ENCODE measurements at regions not wholly inside any gene's neighbourhood (a gene's known extent, or its start where the extent isn't known, plus 50 kb on each side); places are given as distances from the start of the nearest gene placed in this dataset.

GRCh38 chr7:25879799-25880198 is 272.2 kb upstream of the NFE2L3 start:
- Histone ChIP-seq H3K36me3 (no peaks in the 10 kb centered on the region), H3K27ac (no peak overlapping the region), H3K9me3 (no peaks in the 10 kb centered on the region), H3K4me3 (no peak overlapping the region), H3K27me3 (ENCODE audit: low read depth) (peaks cover 42% of the 10 kb centered on the region), H3K4me1 (no peaks in the 10 kb centered on the region)
- intact Hi-C loops (cut with DNase I) = no loop called here
- no peak for ATAC-seq
- TF ChIP-seq, protein P1, sequence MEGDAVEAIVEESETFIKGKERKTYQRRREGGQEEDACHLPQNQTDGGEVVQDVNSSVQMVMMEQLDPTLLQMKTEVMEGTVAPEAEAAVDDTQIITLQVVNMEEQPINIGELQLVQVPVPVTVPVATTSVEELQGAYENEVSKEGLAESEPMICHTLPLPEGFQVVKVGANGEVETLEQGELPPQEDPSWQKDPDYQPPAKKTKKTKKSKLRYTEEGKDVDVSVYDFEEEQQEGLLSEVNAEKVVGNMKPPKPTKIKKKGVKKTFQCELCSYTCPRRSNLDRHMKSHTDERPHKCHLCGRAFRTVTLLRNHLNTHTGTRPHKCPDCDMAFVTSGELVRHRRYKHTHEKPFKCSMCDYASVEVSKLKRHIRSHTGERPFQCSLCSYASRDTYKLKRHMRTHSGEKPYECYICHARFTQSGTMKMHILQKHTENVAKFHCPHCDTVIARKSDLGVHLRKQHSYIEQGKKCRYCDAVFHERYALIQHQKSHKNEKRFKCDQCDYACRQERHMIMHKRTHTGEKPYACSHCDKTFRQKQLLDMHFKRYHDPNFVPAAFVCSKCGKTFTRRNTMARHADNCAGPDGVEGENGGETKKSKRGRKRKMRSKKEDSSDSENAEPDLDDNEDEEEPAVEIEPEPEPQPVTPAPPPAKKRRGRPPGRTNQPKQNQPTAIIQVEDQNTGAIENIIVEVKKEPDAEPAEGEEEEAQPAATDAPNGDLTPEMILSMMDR (IDR thresholded peaks at IDR 0.05) = no peak
- DNase-seq = no peak

- no peaks in the 10 kb centered on the region for H3K36me3 ChIP-seq
- H3K9me3 ChIP-seq = no peaks in the 10 kb centered on the region
- ATAC-seq = no peak
- H3K4me3 ChIP-seq = no peak overlapping the region
- H3K27me3 ChIP-seq (ENCODE audit: low read depth) = peaks cover 35% of the 10 kb centered on the region
- DNase-seq = no peak
- H3K4me1 ChIP-seq = no peaks in the 10 kb centered on the region
- no peak overlapping the region for H3K27ac ChIP-seq
- intact Hi-C loops (cut with DNase I) = no loop called here
- TF ChIP-seq, protein P1 (IDR thresholded peaks at IDR 0.05) = no peak
Measured at GRCh38 chr7:25881317-25882037, 270.5 kb upstream of the NFE2L3 start.

DNA sequence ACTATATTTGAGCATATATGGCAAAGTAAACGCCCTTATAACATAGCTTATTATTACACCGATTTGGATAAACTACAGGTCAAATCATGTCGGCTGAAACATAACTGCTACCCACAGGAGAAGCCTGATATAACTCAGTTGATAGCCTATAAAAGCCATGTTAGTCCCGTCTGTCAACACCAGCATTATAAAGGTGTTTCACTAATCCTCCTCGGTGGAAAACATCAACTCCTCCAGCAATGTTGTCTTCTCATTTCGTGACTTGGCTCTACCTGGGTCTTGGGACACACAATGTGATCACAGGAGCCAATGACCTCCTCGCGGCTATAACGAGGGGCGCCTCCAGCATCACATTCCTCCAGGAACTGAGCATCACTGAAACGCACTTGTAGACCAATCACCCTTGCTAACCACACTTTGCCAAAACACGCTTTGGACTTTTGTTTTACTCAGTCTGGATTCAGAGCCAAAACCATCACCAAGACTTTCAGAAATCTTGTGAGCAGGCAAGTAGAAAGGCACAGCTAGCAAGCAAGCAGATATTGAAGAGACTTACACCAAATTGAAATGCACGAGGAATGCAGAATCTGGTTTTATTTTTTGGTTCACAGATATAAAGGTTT is 269.7 kb upstream of the NFE2L3 start:
- no peak overlapping the region for H3K4me3 ChIP-seq

GRCh38 chr7:25884265-25884828 is 267.7 kb upstream of the NFE2L3 start:
- H3K4me1 ChIP-seq = no peaks in the 10 kb centered on the region
- DNase-seq = no peak
- H3K27ac ChIP-seq = no peak overlapping the region
- no peaks in the 10 kb centered on the region for H3K36me3 ChIP-seq
- ATAC-seq = no peak
- H3K27me3 ChIP-seq (ENCODE audit: low read depth) = peaks cover 52% of the 10 kb centered on the region
- H3K9me3 ChIP-seq = no peaks in the 10 kb centered on the region
- H3K4me3 ChIP-seq = no peak overlapping the region
- TF ChIP-seq, protein P1 (IDR thresholded peaks at IDR 0.05) = no peak
- intact Hi-C loops (cut with DNase I) = no loop called here

More for the DNA sequence above, 269.7 kb upstream of the NFE2L3 start:
- DNase-seq (no peak), ATAC-seq (no peak)
- Histone ChIP-seq H3K36me3 (no peaks in the 10 kb centered on the region), H3K27me3 (ENCODE audit: low read depth) (peaks cover 40% of the 10 kb centered on the region), H3K9me3 (no peaks in the 10 kb centered on the region), H3K27ac (no peak overlapping the region), H3K4me1 (no peaks in the 10 kb centered on the region)
- intact Hi-C loops (cut with DNase I) = no loop called here
- TF ChIP-seq, protein P1 (IDR thresholded peaks at IDR 0.05) = no peak

- TF ChIP-seq, protein P1 (IDR thresholded peaks at IDR 0.05) = no peak
- H3K27me3 ChIP-seq (ENCODE audit: low read depth) = peaks cover 54% of the 10 kb centered on the region
- H3K36me3 ChIP-seq = no peaks in the 10 kb centered on the region
- H3K4me3 ChIP-seq = no peak overlapping the region
- no peak for DNase-seq
- no peaks in the 10 kb centered on the region for H3K4me1 ChIP-seq
- H3K9me3 ChIP-seq = no peaks in the 10 kb centered on the region
- intact Hi-C loops (cut with DNase I) = no loop called here
- ATAC-seq = no peak
- no peak overlapping the region for H3K27ac ChIP-seq
Measured at GRCh38 chr7:25885057-25885576, 266.9 kb upstream of the NFE2L3 start.

All from lower lobe of right lung (tissue), 2 donors.